ENCODE measurements at regions not wholly inside any gene's neighbourhood (a gene's known extent, or its start where the extent isn't known, plus 50 kb on each side); places are given as distances from the start of the nearest gene placed in this dataset.

GRCh38 chr1:67485046-67485811 lies 55.0 kb upstream of the SERBP1 start:
- DNase-seq (ENCODE audit: low read depth in 1 of 2, low spot score in 1 of 2) (no peak), ATAC-seq (no peak), FAIRE-seq (no peak)
- 31% methylated on average over 3 of the region's 3 CpGs for WGBS (ENCODE audit: missing lambda C conversion rate)
- Histone ChIP-seq H3K4me3 (no peak overlapping the region), H3K4me1 (no peaks in the 10 kb centered on the region), H3K27ac (no peak overlapping the region), H3K9me3 (no peaks in the 10 kb centered on the region; the same call in 2 of the 3 replicates), H3K4me2 (no peak overlapping the region)
- ChIA-PET POLR2A (no interaction called here), CTCF (interaction anchor here (0.7 kb wide), 1 partner anchor 139 kb away, joined by 3 read pairs; no protein-coding TSS in a partner anchor)
- no peak for TF ChIP-seq MAFK (IDR thresholded peaks at IDR 0.05; ENCODE audit: partially characterized antibody)
- no peak for TF ChIP-seq ATOH8 (CRISPR knock-in tag; IDR thresholded peaks at IDR 0.05; ENCODE audit: low read depth)

- CTCF ChIA-PET = interaction anchor here (0.7 to 6.7 kb wide), 3 partner anchors 12 to 276 kb away, joined by 3 to 44 read pairs (median 8); no protein-coding TSS in a partner anchor
- H3K9me3 ChIP-seq = no peaks in the 10 kb centered on the region; the same call in 2 of the 3 replicates
- DNase-seq (ENCODE audit: low read depth in 1 of 2, low spot score in 1 of 2) (no peak), ATAC-seq (no peak), FAIRE-seq (no peak)
- no peak overlapping the region for H3K4me2 ChIP-seq
- no peak overlapping the region for H3K4me3 ChIP-seq
- no peak overlapping the region for H3K27ac ChIP-seq
- TF ChIP-seq HOXB5 (CRISPR knock-in tag; IDR thresholded peaks at IDR 0.05) (no peak), MAZ (IDR thresholded peaks at IDR 0.05; ENCODE audit: borderline replicate concordance, low read depth, low read length) (no peak), FOSL2 (IDR thresholded peaks at IDR 0.05) (no peak), FOSL2 (CRISPR knock-in tag; IDR thresholded peaks at IDR 0.05) (no peak), RARB (CRISPR knock-in tag; IDR thresholded peaks at IDR 0.05) (no peak), SMC3 (IDR thresholded peaks at IDR 0.05) (no peak), HEYL (CRISPR knock-in tag; IDR thresholded peaks at IDR 0.05) (no peak), E2F6 (IDR thresholded peaks at IDR 0.05; ENCODE audit: borderline replicate concordance, low read depth) (no peak), ZC3H11A (IDR thresholded peaks at IDR 0.05) (no peak), BHLHE40 (IDR thresholded peaks at IDR 0.05; ENCODE audit: low read depth, low read length) (no peak), FOXS1 (CRISPR knock-in tag; IDR thresholded peaks at IDR 0.05) (no peak), JUN (IDR thresholded peaks at IDR 0.05) (no peak), EP300 (IDR thresholded peaks at IDR 0.05) (no peak), POLR2A (IDR thresholded peaks at IDR 0.05; ENCODE audit: low read length) (no peak), NR3C1 (IDR thresholded peaks at IDR 0.05) (no peak)
- WGBS (ENCODE audit: missing lambda C conversion rate) = 67% methylated on average over 1 of the region's 1 CpG
- no peaks in the 10 kb centered on the region for H3K4me1 ChIP-seq
- POLR2A ChIA-PET = no interaction called here
These were observed 59.4 kb upstream of the SERBP1 start for GRCh38 chr1:67489643-67490042.

GRCh38 chr1:67491280-67491679 lies 61.1 kb upstream of the SERBP1 start:
- ChIA-PET CTCF (interaction anchor here (2.6 to 6.7 kb wide), 2 partner anchors 10 to 277 kb away, joined by 8 to 44 read pairs; no protein-coding TSS in a partner anchor), POLR2A (no interaction called here)
- no peaks in the 10 kb centered on the region for H3K4me1 ChIP-seq
- no peak for ATAC-seq
- H3K27ac ChIP-seq = no peak overlapping the region
- WGBS (ENCODE audit: missing lambda C conversion rate) = 70% methylated on average over 3 of the region's 3 CpGs
- no peak for DNase-seq (ENCODE audit: low read depth in 1 of 2, low spot score in 1 of 2)
- H3K4me3 ChIP-seq = no peak overlapping the region
- no peaks in the 10 kb centered on the region; the same call in 2 of the 3 replicates for H3K9me3 ChIP-seq
- FAIRE-seq = no peak
- no peak overlapping the region for H3K4me2 ChIP-seq
- TF ChIP-seq MYC (IDR thresholded peaks at IDR 0.05; ENCODE audit: borderline replicate concordance, low read length) (no peak), HOXB5 (CRISPR knock-in tag; IDR thresholded peaks at IDR 0.05) (no peak), HOXA7 (CRISPR knock-in tag; IDR thresholded peaks at IDR 0.05) (no peak), ATOH8 (CRISPR knock-in tag; IDR thresholded peaks at IDR 0.05; ENCODE audit: low read depth) (no peak), RARB (CRISPR knock-in tag; IDR thresholded peaks at IDR 0.05) (no peak)
